ENCODE measurements at regions not wholly inside any gene's neighbourhood (a gene's known extent, or its start where the extent isn't known, plus 50 kb on each side); places are given as distances from the start of the nearest gene placed in this dataset.

GRCh38 chr16:80230328-80231120 is 310.3 kb upstream of the DYNLRB2 start:
- no peak for DNase-seq (ENCODE audit: low read depth, low spot score)
- no peak for TF ChIP-seq CTCF (IDR thresholded peaks at IDR 0.05; ENCODE audit: insufficient read depth, low read length, missing control alignments)
- CTCF ChIA-PET = interaction anchor here (0.7 kb wide), 1 partner anchor 38 kb away, joined by 3 read pairs; no protein-coding TSS in a partner anchor
- no peak overlapping the region for H3K4me3 ChIP-seq (ENCODE audit: low read depth, low read length)
- POLR2A ChIA-PET = no interaction called here

GRCh38 chr16:80226499-80226898 is 314.3 kb upstream of the DYNLRB2 start:
- no peak for DNase-seq (ENCODE audit: low read depth, low spot score)
- CTCF ChIA-PET = no interaction called here
- H3K4me3 ChIP-seq (ENCODE audit: low read depth, low read length) = no peak overlapping the region
- TF ChIP-seq CTCF (IDR thresholded peaks at IDR 0.05; ENCODE audit: insufficient read depth, low read length, missing control alignments) = no peak
- POLR2A ChIA-PET = no interaction called here

GRCh38 chr16:80210787-80211186 is 330.0 kb upstream of the DYNLRB2 start:
- ChIA-PET CTCF (no interaction called here), POLR2A (no interaction called here)
- no peak for TF ChIP-seq CTCF (IDR thresholded peaks at IDR 0.05; ENCODE audit: insufficient read depth, low read length, missing control alignments)
- no peak overlapping the region for H3K4me3 ChIP-seq (ENCODE audit: low read depth, low read length)
- no peak for DNase-seq (ENCODE audit: low read depth, low spot score)

- ChIA-PET POLR2A (no interaction called here), CTCF (interaction anchor here (1.2 kb wide), 1 partner anchor 24 kb away, joined by 3 read pairs; no protein-coding TSS in a partner anchor)
- no peak for DNase-seq (ENCODE audit: low read depth, low spot score)
- H3K4me3 ChIP-seq (ENCODE audit: low read depth, low read length) = no peak overlapping the region
- no peak for TF ChIP-seq CTCF (IDR thresholded peaks at IDR 0.05; ENCODE audit: insufficient read depth, low read length, missing control alignments)
Observed at GRCh38 chr16:80208743-80209142, 332.1 kb upstream of the DYNLRB2 start.

- TF ChIP-seq CTCF (IDR thresholded peaks at IDR 0.05; ENCODE audit: insufficient read depth, low read length, missing control alignments) = no peak
- no peak for DNase-seq (ENCODE audit: low read depth, low spot score)
- no peak overlapping the region for H3K4me3 ChIP-seq (ENCODE audit: low read depth, low read length)
- CTCF ChIA-PET = interaction anchor here (1.2 kb wide), 1 partner anchor 23 kb away, joined by 3 read pairs; no protein-coding TSS in a partner anchor
- POLR2A ChIA-PET = no interaction called here
Observed at GRCh38 chr16:80208015-80208414, 332.8 kb upstream of the DYNLRB2 start.

- DNase-seq (ENCODE audit: low read depth, low spot score) = no peak
- POLR2A ChIA-PET = no interaction called here
- TF ChIP-seq CTCF (IDR thresholded peaks at IDR 0.05; ENCODE audit: insufficient read depth, low read length, missing control alignments) = no peak
- no peak overlapping the region for H3K4me3 ChIP-seq (ENCODE audit: low read depth, low read length)
- CTCF ChIA-PET = no interaction called here
Observed at GRCh38 chr16:80203821-80204220, 337.0 kb upstream of the DYNLRB2 start.

Data from AG04449 (cell line).